Right lobe of liver (tissue), 4 donors: ENCODE measurements at regions not wholly inside any gene's neighbourhood (a gene's known extent, or its start where the extent isn't known, plus 50 kb on each side); places are given as distances from the start of the nearest gene placed in this dataset.

ENCODE experiments used
- POLR2A ChIP-seq: fragments of 450-650 bp; IDR thresholded peaks from one replicate; pipeline ENCODE4 v1.6.1; 2017; ENCODE audit warnings: antibody characterized with exemption, mild to moderate bottlenecking
- TF ChIP-seq, protein P1 (sequence below), 4 donors: fragments of 200-600 bp in 3 of 4; fragments of 450-650 bp in 1 of 4; IDR thresholded peaks; one replicate each; pipeline versions ENCODE4 v1.5.1 to v1.8.0; 2016 to 2022; ENCODE audit warnings: antibody characterized with exemption in 4 of 4, mild to moderate bottlenecking in 2 of 4
- donor health status: DM: no; HTN: no; CAD: no.
- donor health status: DM: no; HTN: no; CAD: no.
- donor health status: DM: no; HTN: yes; CAD: no.

DNA sequence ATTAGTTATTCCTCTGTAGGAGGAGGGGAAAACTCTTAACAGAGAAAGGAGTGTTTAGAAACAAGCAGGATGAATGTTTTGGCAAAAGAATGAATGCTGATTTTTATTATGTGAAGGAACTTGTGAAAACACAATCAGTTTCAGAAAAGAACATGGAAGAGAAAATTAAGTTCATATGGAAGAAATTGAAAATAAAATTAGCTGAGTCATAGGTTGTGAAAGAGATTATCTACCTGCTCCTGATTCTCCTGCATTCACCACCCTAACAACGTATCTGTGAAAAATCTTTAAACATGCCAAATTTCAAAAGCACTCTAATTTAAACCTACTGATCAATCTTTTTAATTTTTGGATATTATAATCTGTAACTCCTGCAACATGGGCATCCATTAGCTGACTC, 227.3 kb upstream of the RSPO3 start:
- TF ChIP-seq, protein P1, sequence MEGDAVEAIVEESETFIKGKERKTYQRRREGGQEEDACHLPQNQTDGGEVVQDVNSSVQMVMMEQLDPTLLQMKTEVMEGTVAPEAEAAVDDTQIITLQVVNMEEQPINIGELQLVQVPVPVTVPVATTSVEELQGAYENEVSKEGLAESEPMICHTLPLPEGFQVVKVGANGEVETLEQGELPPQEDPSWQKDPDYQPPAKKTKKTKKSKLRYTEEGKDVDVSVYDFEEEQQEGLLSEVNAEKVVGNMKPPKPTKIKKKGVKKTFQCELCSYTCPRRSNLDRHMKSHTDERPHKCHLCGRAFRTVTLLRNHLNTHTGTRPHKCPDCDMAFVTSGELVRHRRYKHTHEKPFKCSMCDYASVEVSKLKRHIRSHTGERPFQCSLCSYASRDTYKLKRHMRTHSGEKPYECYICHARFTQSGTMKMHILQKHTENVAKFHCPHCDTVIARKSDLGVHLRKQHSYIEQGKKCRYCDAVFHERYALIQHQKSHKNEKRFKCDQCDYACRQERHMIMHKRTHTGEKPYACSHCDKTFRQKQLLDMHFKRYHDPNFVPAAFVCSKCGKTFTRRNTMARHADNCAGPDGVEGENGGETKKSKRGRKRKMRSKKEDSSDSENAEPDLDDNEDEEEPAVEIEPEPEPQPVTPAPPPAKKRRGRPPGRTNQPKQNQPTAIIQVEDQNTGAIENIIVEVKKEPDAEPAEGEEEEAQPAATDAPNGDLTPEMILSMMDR (IDR thresholded peaks at IDR 0.05), result no peak
- TF ChIP-seq POLR2A, result no peak
